ENCODE measurements at regions not wholly inside any gene's neighbourhood (a gene's known extent, or its start where the extent isn't known, plus 50 kb on each side); places are given as distances from the start of the nearest gene placed in this dataset.

GRCh38 chr3:182135056-182135455 lies 423.3 kb downstream of the SOX2 start:
- TF ChIP-seq FOXM1 (IDR thresholded peaks at IDR 0.05; ENCODE audit: low read depth) (no peak), CTCF (IDR thresholded peaks at IDR 0.05) (no peak)

Data from SK-N-SH (cell line).